ENCODE measurements at regions not wholly inside any gene's neighbourhood (a gene's known extent, or its start where the extent isn't known, plus 50 kb on each side); places are given as distances from the start of the nearest gene placed in this dataset.

DNA sequence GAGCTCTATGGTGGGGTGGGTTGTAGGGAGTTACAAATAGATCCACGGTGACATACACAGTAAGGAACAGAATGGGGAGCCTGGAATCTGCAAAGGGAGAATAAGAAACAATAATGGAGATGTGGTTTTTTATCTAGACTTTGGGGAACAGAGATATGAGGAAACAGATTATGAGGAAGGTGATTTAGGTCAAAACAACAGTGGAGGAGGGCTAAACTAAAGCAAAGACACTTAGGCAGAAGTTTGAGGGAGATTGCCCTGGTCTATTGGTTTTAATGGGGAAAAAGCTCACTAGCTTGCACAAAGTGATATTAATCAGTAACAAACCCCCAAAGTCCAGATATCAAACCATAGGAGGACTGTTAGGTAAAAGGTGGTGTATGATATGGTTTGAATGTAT is 144.5 kb upstream of the DYRK2 start:
- no peak for DNase-seq

DNA sequence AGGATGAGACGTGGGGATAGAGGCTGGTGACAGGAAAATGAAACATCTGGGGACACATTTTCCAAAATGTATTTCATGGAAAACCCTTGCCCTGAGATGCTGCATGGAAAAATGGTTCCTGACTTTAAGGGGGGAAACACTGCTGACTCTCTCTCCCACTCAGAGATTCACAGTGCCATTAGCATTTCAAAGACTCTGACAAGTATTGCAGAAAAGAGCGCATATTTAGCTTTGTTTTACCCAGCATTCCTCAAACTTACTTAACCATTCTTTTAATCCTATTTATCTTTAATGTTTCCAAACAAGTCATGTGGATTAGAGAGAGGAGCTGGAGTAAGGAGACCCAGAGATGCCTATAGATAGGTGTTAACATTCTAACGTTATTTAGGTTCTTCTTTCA is 141.8 kb upstream of the DYRK2 start:
- no peak for DNase-seq

DNA sequence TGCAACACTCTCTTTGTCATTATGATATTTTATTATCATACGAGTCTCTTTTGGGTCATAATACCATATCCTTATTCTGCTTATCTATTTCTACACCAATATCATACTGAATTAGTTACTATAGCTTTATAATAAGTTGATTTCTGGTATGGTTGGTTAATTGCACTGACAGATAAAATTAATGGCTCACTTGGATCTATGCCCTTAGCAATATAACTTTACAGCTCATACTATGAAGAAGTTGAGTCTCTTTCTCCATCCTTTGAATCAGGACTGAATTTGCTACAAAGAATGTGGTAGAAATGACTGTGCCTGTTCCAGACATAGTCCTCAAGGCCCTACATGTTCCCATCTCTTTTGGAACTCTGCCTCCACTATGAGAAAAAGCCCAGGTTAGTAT is 139.7 kb upstream of the DYRK2 start:
- DNase-seq = no peak

DNA sequence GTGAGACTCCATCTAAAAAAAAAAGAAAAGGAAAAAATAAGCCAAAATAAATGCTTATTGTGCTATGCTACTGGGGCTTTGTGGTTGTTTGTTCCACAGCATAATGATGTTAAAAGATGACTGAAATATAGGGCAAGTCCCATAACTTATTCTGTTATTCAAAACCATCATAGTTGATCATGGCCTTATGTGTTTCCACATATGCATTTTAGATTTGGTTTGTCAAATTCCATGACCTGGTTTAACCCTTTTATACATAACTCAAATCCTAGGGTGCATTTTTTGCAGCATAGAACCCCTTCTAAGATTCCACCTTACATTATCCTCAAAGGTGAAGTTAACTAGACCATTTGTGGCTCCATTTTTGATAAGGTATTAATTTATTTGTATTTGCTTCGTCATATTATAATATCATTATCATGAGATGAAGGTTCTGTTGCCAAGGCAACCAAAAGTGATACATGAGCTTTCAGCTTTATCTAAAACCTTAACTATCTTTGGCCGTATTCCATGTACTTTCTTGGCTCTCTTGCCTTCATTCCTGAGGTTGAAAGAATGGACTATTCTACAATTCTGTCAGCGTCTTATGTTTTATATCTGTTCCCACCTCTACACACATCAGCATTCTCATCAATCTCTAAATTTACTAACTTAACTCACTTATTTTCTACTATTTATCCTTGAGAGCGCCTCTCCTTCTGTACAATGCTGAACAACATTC is 138.7 kb upstream of the DYRK2 start:
- DNase-seq = no peak

DNA sequence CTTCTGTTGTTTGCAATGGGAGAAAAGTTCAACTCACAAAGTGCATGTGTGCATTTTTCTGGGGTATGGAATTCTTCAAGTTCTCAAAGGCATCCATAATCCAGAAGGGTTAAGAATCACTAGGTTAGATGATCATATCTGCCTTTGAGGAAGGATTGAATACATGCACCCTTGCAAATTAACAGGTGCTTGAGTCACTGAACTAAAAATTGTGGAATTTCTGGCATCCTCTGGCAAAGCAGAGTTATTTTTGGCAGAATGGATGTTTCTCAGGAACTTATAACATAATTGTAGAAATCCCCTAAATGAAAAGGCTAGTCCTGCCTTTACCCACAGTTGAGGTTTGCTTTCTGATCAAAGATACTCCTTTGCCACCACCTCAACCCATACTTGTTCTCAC is 136.5 kb upstream of the DYRK2 start:
- no peak for DNase-seq

DNA sequence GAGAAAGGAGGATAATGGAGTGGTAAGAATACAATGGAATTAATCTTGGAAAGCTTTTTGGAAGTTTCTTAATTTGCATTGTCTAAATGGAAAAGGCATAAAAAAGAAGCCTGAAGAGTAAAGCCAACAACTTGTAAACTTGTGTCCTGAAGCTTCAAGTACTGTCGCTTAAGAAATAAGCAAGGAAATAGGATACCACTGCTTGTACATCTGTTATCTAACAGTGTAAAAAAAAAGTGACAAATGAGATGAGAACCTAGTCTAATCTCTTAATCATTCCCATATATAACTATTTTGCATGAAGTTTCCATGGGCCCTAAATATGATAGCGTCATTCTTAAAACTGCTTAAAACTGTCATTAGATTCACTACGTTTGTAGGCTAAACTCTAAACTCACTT is 134.0 kb upstream of the DYRK2 start:
- DNase-seq = no peak

DNA sequence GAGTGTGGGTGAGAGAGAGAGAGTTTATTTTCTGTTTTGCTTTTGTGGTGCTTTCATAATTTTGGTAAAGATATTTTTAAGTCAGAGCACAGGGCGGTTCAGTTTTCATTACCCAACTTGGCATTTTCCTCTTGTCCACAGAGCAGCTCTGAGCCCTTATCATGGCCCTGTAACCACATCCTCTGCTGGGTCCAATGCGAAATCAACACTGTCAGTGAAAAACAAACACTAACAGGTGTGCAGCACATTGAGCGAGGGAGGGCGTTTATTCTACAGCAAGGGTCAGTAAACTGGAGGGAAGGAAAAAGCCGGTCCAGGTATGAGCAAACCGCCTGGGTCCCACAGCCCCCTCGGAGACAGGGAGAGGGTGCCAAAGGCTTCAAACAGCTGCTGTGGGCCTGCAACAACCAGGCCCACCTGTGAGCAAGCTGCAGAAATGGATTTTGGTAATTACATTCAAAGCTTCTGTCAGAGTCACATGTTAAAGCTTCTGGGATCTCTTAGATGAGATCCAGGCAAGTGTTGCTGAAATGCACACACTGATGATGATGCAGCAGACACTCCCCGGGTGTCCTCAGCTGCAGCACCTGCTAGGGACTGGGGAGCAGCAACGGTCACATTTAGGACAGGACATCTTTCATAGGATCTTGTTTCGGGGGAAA is 132.7 kb upstream of the DYRK2 start:
- peak; percentile 22 for DNase-seq

DNA sequence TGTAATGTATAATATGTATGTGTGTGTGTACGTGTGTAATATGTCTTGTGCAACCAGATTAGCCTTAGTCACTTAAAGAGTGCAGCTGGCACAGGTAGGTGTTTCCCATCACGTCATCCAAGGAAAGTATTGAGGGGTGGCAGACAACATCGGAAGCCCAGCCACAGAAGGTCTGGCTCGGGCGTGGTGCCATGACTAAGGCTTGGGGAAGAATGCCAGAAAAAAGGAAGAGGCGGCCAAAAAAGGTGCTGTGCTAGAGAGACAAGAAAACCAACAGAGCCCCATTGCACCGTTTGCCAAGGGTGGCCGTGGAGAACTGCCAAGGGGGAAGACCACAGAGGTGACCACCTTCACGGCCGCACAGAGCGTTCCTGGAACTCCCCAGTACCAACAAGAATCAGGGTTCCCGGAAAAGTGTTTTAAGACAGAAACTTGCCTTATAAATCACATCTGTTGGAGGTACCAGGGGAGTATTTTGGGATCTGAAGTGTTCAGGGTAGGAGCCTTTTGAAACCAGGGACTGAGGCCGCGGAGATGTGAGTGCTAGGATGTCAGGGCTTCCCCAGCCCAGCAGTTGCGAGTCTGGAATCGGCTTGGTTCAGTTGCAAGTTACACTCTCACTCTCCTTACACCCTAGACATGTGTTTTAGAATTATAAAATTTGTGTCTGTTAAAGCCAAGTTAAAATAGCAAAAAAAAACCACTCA is 131.2 kb upstream of the DYRK2 start:
- DNase-seq = peak; percentile 78

DNA sequence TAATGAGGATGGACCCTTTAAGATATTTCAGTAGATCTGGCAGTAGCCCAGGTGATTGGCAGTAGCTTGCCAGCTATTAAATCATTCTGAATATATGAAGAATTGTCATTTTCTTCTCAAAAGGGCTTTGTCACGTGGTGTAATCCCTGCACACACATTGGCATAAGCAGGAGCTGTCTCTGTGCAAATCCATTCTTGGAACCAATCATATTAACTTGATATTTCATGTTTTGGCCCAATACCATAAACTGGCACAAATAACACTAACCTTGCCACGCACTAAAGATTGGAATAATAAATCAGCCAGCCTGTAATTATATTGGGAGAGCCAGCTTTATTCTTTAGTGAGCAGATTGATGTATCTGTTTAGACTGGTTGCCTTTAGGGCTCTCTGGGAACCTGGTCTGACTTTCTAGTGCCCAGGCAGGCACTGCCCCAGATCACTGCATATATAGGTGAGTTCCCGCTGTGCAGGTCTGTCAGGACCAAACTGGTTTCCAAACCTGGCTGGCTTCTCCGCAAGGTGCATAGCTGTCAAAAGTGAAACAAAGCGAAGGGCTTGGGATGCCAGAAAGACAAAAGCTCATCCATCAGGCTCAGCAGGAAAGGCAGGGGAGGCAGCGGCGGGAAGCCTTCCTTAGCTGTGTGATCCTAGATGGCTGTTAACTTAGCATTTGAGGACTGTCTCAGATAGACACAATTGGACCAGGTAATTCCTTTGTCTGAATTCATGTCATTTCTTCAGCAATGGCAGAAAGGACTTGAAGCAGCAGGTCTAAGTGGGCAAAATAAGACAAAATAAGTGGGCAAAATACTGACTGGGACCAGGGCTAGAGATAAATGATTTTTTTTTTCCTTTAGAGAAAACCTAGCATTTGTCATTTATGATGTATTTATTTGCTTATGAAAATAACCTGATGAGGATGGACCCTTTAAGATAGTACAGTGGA is 128.8 kb upstream of the DYRK2 start:
- no peak for DNase-seq

DNA sequence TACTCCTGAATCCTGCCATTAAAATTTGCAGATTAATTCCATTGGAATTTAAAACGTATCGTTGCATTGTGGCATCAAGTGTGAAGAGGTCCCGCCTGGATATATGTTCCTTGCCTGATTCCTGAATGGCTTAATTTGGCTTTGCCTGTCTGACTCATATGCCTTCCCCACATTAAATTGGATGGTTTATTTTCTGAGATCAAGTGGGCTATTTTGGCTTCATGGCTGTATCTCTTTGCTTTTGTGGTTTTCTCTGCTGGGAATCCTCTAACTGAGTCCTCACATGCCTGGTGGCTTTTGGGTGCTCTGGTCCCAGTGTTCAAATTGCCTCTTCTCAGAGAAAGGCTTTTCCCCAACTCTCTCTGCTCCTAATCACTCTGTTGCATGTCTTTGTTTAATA is 127.9 kb upstream of the DYRK2 start:
- DNase-seq = no peak

DNA sequence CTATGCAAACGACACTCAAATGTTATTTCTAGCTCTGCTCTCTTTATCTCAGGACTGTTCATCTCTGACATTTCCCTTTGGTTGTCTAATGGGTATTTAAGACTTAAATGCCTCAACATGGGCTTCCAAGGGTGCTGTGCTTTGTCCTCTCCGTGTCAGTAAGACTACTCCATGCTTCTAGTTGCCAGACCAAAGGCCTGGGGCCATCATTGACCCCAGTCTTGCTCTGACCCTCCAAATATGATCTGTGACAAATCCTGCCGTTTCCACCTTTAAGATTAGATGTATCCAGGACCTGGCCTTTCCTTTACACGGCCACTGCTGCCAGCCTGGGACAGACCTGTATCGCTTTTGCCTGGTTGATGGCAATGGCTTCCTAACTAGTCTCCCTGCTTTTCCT is 126.3 kb upstream of the DYRK2 start:
- no peak for DNase-seq

DNA sequence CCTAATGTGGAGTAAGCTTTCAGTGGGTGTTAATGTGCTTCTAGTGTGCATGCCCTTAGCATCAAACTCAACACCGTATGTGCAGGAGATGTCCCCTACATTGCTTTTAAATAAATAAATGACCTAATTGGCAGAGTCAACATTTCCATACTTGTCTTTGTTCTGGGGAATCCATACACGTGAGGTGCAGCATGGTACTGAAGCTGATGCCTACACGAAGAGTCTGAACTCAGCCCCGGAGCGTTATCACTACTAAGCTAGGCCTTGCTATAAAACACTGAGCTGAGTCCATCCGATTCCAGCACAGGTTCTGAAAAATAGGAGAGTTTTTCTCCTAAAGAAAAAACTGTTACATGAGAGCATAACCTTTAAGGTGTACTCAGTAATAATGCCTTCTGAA is 125.0 kb upstream of the DYRK2 start:
- no peak for DNase-seq

DNA sequence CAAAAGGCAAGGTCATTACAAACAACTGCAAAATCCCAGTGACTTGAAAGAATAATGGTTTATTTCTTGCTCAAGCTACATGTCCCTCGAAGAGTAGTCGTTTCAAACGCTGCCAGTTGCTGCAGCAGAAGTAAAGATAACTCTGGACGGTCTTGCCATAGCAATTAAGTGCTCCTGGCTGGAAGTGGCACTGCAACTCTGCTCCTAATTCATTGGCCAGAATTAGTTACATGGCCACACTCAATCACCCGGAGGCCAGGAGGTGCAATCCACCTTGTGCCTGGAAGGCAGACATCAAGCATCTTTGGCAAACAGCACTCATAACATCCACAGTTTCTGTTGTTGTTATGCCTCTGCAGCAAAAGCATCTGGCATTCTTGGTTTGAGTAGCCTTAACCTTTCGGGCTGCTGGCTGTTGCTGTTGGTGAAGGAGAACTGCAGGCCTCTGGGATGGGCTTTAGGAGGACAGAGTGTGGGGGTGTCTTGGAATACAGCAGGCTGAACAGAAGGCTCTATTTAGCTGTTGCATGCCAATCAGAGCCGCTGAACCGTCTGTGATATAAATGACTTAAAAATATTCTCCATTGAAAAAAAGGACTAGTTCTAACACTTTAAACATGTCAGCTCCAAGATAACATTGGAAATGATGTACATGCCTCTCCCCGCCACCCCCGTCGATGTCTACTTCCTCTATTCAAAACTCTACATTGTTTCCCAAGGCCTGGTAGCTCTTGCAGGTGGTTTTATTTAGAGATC is 123.5 kb upstream of the DYRK2 start:
- no peak for DNase-seq

DNA sequence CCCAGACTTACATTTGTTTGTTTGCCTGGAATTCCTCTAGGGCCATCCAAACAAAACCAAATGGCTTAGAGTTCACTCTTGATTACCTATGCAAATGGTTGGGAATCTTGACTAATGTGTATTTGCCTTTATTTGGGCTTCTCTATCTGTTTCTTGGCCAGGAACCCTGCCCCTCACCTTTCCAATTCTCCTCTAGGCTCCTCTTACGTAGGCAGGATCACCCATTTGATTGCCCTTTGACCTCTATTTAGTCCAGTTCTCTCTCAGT is 123.0 kb upstream of the DYRK2 start:
- DNase-seq = no peak

DNA sequence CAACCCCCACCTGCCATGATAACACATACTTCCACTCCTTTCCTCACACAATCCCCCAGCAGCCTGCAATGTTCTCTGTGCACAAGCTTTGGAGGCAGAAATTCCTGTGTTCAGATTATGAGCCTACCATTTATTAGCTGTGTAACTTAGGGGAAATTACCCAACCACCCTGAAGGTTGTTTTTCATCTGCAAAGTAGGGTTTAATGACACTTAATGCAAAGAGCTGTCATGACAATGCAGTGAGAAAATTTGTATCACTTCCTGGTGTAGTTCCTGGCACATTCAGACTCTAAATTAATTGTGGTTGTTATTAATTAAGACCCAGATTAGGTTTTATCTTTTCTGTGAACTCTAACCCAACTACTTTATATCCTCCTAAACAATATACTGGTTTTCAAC is 122.4 kb upstream of the DYRK2 start:
- no peak for DNase-seq

DNA sequence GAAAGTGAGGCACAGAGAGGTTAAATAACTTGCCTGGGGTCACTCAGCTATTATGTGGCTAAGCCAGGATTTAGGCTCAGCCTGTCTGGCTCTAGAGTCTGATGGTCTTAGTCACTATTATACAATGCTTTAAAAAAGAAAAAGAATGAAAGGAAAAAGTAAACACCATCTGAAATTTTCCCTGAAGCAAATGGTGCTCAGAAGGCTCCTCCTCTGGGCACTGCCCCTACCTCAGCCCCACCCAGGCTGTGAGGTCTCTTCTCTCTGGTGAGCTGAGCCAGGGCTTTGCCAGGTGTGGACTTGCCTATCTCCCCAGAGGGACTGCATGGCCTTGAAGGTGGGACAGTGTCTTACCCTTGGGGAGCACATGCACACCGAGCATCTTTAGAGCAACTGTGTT is 117.5 kb upstream of the DYRK2 start:
- no peak for DNase-seq

DNA sequence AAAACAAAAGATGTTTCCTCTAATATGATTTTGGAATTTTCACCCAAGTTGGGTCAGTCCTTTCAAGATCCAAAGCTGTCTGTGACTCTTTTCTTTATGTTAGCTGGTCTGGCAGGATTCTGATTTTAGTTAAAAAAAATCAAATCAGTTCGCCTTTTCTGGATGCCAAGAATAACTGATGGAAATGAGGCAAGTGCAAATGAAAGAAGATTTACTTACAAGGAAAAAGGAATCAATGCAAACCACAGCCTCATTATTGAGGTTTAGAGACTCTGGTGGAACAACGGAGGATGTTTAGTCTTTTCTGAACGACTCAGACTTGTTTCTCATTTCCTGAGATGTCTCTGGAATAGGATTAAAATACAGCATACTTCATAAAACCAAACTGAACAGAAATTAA is 117.0 kb upstream of the DYRK2 start:
- no peak for DNase-seq

DNA sequence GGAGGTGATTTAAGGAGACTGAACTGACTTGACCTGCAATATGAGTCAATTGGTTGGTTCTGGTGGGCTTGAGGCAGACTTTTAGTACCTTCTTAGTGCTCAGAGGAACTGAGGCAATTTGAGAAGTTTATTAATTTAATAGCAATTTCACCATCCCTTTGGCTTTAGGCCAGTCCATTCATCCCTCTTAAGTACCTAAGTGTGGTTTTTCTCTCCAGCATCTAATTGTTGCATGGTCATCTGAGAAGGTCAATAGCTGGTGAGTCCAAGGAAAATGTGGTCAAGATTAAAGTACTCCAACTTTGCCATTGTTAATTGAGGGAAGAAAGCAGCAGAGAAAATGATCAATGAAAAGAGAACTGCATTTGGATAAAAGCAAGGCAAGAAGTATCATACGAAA is 115.4 kb upstream of the DYRK2 start:
- DNase-seq = no peak

DNA sequence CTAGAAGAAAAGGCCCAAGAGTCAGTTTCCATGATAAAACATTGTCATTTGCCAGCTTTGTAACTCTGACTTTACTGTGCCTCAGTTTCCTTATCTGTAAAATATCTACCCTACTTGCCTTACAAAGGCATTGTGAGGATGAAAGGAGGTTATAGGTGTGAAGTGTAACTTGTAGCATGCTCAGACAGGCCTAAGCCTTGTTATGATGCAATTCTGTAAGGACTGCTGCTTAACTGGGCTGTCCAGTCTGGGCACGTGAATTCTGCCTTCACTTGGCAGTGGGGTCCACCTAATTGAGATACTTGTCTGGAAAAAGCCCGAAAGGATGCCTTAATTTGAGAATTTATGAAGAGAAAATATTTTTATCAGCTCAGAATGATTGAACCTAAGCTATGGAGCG is 114.5 kb upstream of the DYRK2 start:
- no peak for DNase-seq

DNA sequence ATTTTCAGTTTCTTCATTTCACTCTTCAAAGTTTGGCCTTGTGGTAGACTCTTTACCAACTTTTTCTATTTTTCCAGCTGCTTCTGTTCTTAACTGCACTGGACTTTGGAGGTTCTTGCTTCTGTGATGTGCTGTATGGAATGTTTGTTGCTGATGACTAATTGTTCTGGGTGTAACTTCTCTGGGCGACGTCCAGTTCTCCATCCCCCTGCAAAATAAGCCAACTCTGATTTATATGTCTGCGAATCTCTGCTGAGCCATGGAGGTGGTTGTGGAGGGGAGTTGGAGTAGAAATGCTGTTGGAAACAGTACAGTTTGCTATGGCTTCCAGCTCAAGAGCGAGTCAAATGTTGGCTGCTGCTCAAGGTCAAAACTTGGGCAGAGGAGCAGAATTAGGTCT is 113.9 kb upstream of the DYRK2 start:
- peak; percentile 55 for DNase-seq

DNA sequence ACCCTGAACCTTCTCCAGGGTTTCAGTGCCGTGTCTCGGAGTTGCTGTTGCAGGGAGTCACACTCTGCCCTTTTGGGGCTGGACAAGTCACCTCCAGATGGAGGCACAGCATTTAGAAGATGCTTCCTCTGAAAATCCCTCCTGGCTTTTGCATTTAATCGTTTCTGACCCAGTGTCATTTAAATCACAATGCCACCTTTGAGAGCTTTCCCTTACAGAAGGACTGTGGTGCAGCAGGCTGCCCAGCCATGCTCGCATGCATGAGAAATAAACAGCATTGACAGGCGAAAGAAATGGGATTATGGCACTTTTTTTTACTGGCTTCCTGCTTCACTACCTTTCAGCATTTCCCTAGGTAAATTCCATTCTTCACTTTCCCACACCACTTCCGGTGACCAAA is 113.4 kb upstream of the DYRK2 start:
- DNase-seq = no peak

DNA sequence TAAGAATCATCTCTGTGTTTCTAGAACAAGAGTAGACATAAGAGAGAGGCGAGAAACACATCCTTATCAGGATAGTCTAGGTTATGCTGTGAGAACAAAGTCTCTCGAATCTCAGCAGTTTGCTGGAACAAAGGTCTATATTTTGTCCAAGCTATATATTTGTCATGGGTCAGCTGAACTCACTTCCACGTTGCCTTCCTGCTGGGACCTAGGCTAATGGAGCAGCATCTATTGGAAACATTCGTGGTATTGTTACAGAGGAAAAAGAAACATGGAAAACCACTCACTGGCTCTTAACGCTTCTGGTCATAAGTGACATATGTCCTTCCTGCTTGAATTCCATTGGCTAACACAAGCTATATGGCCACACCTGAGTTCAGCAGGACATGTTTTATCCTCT is 112.6 kb upstream of the DYRK2 start:
- no peak for DNase-seq

DNA sequence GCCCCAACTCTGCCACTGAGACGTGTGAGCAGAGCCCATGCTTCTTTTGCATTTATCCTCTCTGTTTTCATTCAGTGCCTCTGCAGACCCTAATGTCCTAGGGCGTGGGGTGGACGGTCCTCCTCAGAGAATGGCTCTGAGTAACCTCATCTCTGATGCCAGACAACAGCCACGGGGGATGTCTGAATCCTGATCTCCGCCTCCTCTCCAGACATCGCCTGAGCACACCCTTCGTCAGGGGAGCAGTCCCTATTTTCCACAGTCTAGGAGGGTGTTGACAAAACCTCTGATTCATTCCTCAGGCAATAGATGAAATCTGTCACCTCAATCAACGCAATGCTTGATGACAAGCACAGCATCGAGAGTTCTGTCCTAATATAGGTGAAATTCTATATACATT is 109.2 kb upstream of the DYRK2 start:
- no peak for DNase-seq

Measured in right hindlimb (tissue), 1 donor.